H1 (cell line): ENCODE measurements at regions not wholly inside any gene's neighbourhood (a gene's known extent, or its start where the extent isn't known, plus 50 kb on each side); places are given as distances from the start of the nearest gene placed in this dataset.

Experiments used
- CTCF ChIA-PET: fragments of 300-600 bp; sonication (Branson Sonifier 250); formaldehyde crosslinking; loops from one replicate; lab custom pipeline; 2021; ENCODE audit not compliant: partially characterized antibody; lab: Charles Lee
- POLR2A ChIA-PET: fragments of 300-600 bp; sonication (Branson Sonifier 250); formaldehyde crosslinking; loops from one replicate; lab custom pipeline; 2021; ENCODE audit warnings: inconsistent platforms; ENCODE audit not compliant: partially characterized antibody; lab: Charles Lee
- DNase-seq, 2 experiments: peaks; one replicate each; pipeline versions ENCODE4 v3.0.0 to v3.0.0-alpha.2; 2010 to 2022; ENCODE audit warnings: low spot score in 2 of 2, low read depth in 1 of 2, mixed read lengths in 1 of 2
- FAIRE-seq: peaks from 2 replicates; lab custom pipeline; 2011; peaks lifted over from hg19 to GRCh38; lab: Jason Lieb, UNC
- H2AFZ ChIP-seq: 2 replicates; pipeline ENCODE4 v1.8.1; 2012; ENCODE audit warnings: low read length, inconsistent platforms
- H2AK5ac ChIP-seq: 2 replicates; pipeline ENCODE4 v1.6.1; 2013; ENCODE audit warnings: low read depth, low read length
- H2BK120ac ChIP-seq: replicated peaks from 2 replicates; pipeline ENCODE3; 2013; ENCODE audit warnings: low read depth, low read length, inconsistent platforms
- H2BK12ac ChIP-seq: 2 replicates; pipeline ENCODE4 v1.6.1; 2013; ENCODE audit warnings: low read depth, low read length
- H2BK15ac ChIP-seq: 2 replicates; pipeline ENCODE4 v1.6.1; 2013; ENCODE audit warnings: low read length
- H2BK20ac ChIP-seq: 2 replicates; pipeline ENCODE4 v1.6.1; 2013; ENCODE audit warnings: low read length
- H2BK5ac ChIP-seq: 2 replicates; pipeline ENCODE4 v1.6.1; 2013; ENCODE audit warnings: low read depth, low read length
- H3K14ac ChIP-seq: 2 replicates; pipeline ENCODE4 v1.6.1; 2013; ENCODE audit warnings: inconsistent platforms; ENCODE audit not compliant: insufficient read length
- H3K18ac ChIP-seq: 2 replicates; pipeline ENCODE4 v1.6.1; 2013; ENCODE audit warnings: low read length; ENCODE audit errors: extremely low read depth
- H3K23ac ChIP-seq: 2 replicates; pipeline ENCODE4 v1.6.1; 2013; ENCODE audit warnings: inconsistent platforms; ENCODE audit not compliant: insufficient read length
- H3K23me2 ChIP-seq: 2 replicates; pipeline ENCODE4 v1.6.1; 2013; ENCODE audit warnings: low read depth, low read length
- H3K27ac ChIP-seq: 2 replicates; pipeline ENCODE4 v1.6.1; 2011; ENCODE audit warnings: low read depth, low read length, inconsistent platforms
- H3K27me3 ChIP-seq, 4 experiments: replicated peaks in 1 of 4; 1 replicate in 1 of 4; 2 replicates in 3 of 4; pipeline versions ENCODE4 v1.6.1 to v1.8.1; 2011 to 2013; ENCODE audit warnings: low read length in 3 of 4, mild to moderate bottlenecking in 3 of 4, inconsistent platforms in 2 of 4, mixed read lengths in 2 of 4, moderate library complexity in 1 of 4; ENCODE audit not compliant: control insufficient read depth in 3 of 4, insufficient read depth in 3 of 4; ENCODE audit errors: extremely low read depth in 1 of 4
- H3K36me3 ChIP-seq, 4 experiments: 2 replicates each; pipeline versions ENCODE4 v1.6.1 to v1.8.1; 2011 to 2013; ENCODE audit warnings: mild to moderate bottlenecking in 4 of 4, low read length in 3 of 4, moderate library complexity in 2 of 4, control low read depth in 1 of 4, inconsistent platforms in 1 of 4; ENCODE audit not compliant: insufficient read depth in 4 of 4, control insufficient read depth in 2 of 4
- H3K4ac ChIP-seq: replicated peaks from 2 replicates; pipeline ENCODE3; 2013; ENCODE audit warnings: low read length, low read depth, mixed read lengths, inconsistent platforms; ENCODE audit not compliant: insufficient read length
- H3K4me1 ChIP-seq, 4 experiments: replicated peaks in 1 of 4; 1 replicate in 1 of 4; 2 replicates in 3 of 4; pipeline versions ENCODE4 v1.6.1 to v1.8.1; 2011 to 2013; ENCODE audit warnings: low read length in 3 of 4, inconsistent platforms in 2 of 4, mixed read lengths in 1 of 4; ENCODE audit not compliant: insufficient read depth in 4 of 4, control insufficient read depth in 3 of 4
- H3K4me2 ChIP-seq, 2 experiments: 2 replicates each; pipeline versions ENCODE4 v1.6.1 to v1.8.1; 2011 to 2013; ENCODE audit warnings: low read depth in 2 of 2, low read length in 2 of 2, control low read depth in 1 of 2, inconsistent platforms in 1 of 2, mild to moderate bottlenecking in 1 of 2; ENCODE audit not compliant: insufficient read depth in 1 of 2
- H3K4me3 ChIP-seq, 4 experiments: fragments of 200-600, 300-600 bp in 1 of 4; sonication (generic), shearing (Covaris generic), sonication (Bioruptor Twin) in 1 of 4; 2 replicates each; pipeline versions ENCODE4 v1.5.1 to v1.8.1; 2011 to 2016; ENCODE audit warnings: low read length in 4 of 4, low read depth in 3 of 4, control low read depth in 2 of 4, inconsistent platforms in 2 of 4, mild to moderate bottlenecking in 2 of 4, mixed read lengths in 1 of 4, moderate library complexity in 1 of 4; ENCODE audit not compliant: insufficient read depth in 2 of 4; ENCODE audit errors: extremely low read depth in 1 of 4
- H3K56ac ChIP-seq: replicated peaks from 2 replicates; pipeline ENCODE3; 2013; ENCODE audit warnings: low read depth, mild to moderate bottlenecking, mixed read lengths, low read length, inconsistent platforms; ENCODE audit not compliant: insufficient read length
- H3K79me1 ChIP-seq: 2 replicates; pipeline ENCODE4 v1.6.1; 2013; ENCODE audit warnings: low read depth, low read length, control low read depth
- H3K79me2 ChIP-seq, 2 experiments: 2 replicates each; pipeline versions ENCODE4 v1.6.1 to v1.8.1; 2012 to 2013; ENCODE audit warnings: low read length in 2 of 2, mild to moderate bottlenecking in 2 of 2, inconsistent platforms in 1 of 2; ENCODE audit not compliant: insufficient read depth in 2 of 2, control insufficient read depth in 1 of 2
- H3K9ac ChIP-seq, 4 experiments: replicated peaks in 1 of 4; 1 replicate in 1 of 4; 2 replicates in 3 of 4; pipeline versions ENCODE4 v1.6.1 to v1.8.1; 2011 to 2013; ENCODE audit warnings: low read depth in 3 of 4, low read length in 3 of 4, control low read depth in 2 of 4, mild to moderate bottlenecking in 2 of 4, moderate library complexity in 2 of 4, inconsistent platforms in 1 of 4; ENCODE audit errors: extremely low read depth in 1 of 4
- H3K9me3 ChIP-seq, 2 experiments: 2 replicates each; pipeline versions ENCODE4 v1.6.1 to v1.8.1; 2012 to 2013; ENCODE audit warnings: mild to moderate bottlenecking in 2 of 2, moderate library complexity in 2 of 2, control low read depth in 1 of 2, inconsistent platforms in 1 of 2, low read depth in 1 of 2, low read length in 1 of 2, mixed read lengths in 1 of 2; ENCODE audit not compliant: insufficient read depth in 2 of 2
- H4K20me1 ChIP-seq, 2 experiments: replicated peaks in 1 of 2; 2 replicates each; pipeline versions ENCODE3 to v1.8.1; 2011 to 2013; ENCODE audit warnings: inconsistent platforms in 2 of 2, low read length in 2 of 2, mild to moderate bottlenecking in 1 of 2; ENCODE audit not compliant: insufficient read depth in 2 of 2, control insufficient read depth in 1 of 2
- H4K5ac ChIP-seq: 2 replicates; pipeline ENCODE4 v1.6.1; 2013; ENCODE audit warnings: low read length, low read depth, mixed read lengths, inconsistent platforms; ENCODE audit not compliant: insufficient read length
- H4K8ac ChIP-seq: 2 replicates; pipeline ENCODE4 v1.8.0; 2013; ENCODE audit warnings: mild to moderate bottlenecking, moderate library complexity, low read length, inconsistent platforms; ENCODE audit not compliant: insufficient read depth; ENCODE audit errors: extremely low read depth
- H4K91ac ChIP-seq: replicated peaks from 2 replicates; pipeline ENCODE3; 2013; ENCODE audit warnings: low read length, mixed read lengths, inconsistent platforms; ENCODE audit not compliant: insufficient read length
- CEBPB ChIP-seq: IDR thresholded peaks from 2 replicates; pipeline ENCODE4 v1.6.1; 2012; ENCODE audit warnings: low read depth, low read length
- EP300 ChIP-seq, 2 experiments: IDR thresholded peaks; 1 replicate in 1 of 2; 2 replicates in 1 of 2; pipeline ENCODE4 v1.6.1; 2011 to 2012; ENCODE audit warnings: low read depth in 2 of 2, low read length in 2 of 2, mild to moderate bottlenecking in 2 of 2, borderline replicate concordance in 1 of 2, inconsistent platforms in 1 of 2, moderate library complexity in 1 of 2
- HDAC2 ChIP-seq, 2 experiments: fragments of 300-600 bp in 1 of 2; sonication (generic) in 1 of 2; IDR thresholded peaks; 2 replicates each; pipeline ENCODE4 v1.6.1; 2011 to 2012; ENCODE audit warnings: low read depth in 2 of 2, low read length in 2 of 2, mild to moderate bottlenecking in 2 of 2, moderate library complexity in 2 of 2, borderline replicate concordance in 1 of 2, inconsistent platforms in 1 of 2
- POLR2A ChIP-seq, 2 experiments: IDR thresholded peaks; 1 replicate in 1 of 2; 2 replicates in 1 of 2; pipeline ENCODE4 v1.6.1; 2011; ENCODE audit warnings: low read depth in 2 of 2, low read length in 2 of 2, mild to moderate bottlenecking in 2 of 2; ENCODE audit errors: control extremely low read depth in 1 of 2
- RAD21 ChIP-seq, 2 experiments: IDR thresholded peaks in 1 of 2; conservative IDR thresholded peaks in 1 of 2; 2 replicates each; pipeline ENCODE4 v1.6.1; 2011; ENCODE audit warnings: low read depth in 2 of 2, low read length in 2 of 2, improper control_type of control experiment in 1 of 2, inconsistent platforms in 1 of 2, mild to moderate bottlenecking in 1 of 2, moderate library complexity in 1 of 2
- RFX5 ChIP-seq: IDR thresholded peaks from 2 replicates; pipeline ENCODE4 v1.6.1; 2011; ENCODE audit warnings: low read depth, low read length, improper control_type of control experiment, borderline replicate concordance
- SP1 ChIP-seq: IDR thresholded peaks from 2 replicates; pipeline ENCODE4 v1.6.1; 2011; ENCODE audit warnings: low read depth, low read length
- SP4 ChIP-seq: IDR thresholded peaks from 2 replicates; pipeline ENCODE4 v1.6.1; 2012; ENCODE audit warnings: low read length, inconsistent platforms
- SRF ChIP-seq: IDR thresholded peaks from 2 replicates; pipeline ENCODE4 v1.6.1; 2011; ENCODE audit warnings: mild to moderate bottlenecking, low read depth, low read length, moderate library complexity
- WGBS, 2 experiments: shearing (Covaris generic) in 1 of 2; methylation state at CpG; one replicate each; pipeline versions ENCODE4 v1.1.6 to v1.1.7; 2013 to 2015; ENCODE audit warnings: low lambda C conversion rate in 2 of 2, mixed read lengths in 2 of 2, inconsistent platforms in 1 of 2, low coverage in 1 of 2, missing lambda C conversion rate in 1 of 2; ENCODE audit not compliant: insufficient replicate concordance in 2 of 2, insufficient coverage in 1 of 2, insufficient read length in 1 of 2; ENCODE audit errors: extremely low coverage in 1 of 2, missing lambda C conversion rate in 1 of 2; 5-methylcytosine and 5-hydroxymethylcytosine counted together

GRCh38 chr14:35222872-35223466 is 69.2 kb upstream of the PSMA6 start:
- no peak for DNase-seq
- Histone ChIP-seq H3K79me2 (no peaks in the 10 kb centered on the region), H2AK5ac (no peak overlapping the region), H4K20me1 (no peaks in the 10 kb centered on the region), H3K18ac (no peak overlapping the region), H3K56ac (no peak overlapping the region), H2BK120ac (no peak overlapping the region), H3K23ac (no peak overlapping the region), H3K27me3 (no peaks in the 10 kb centered on the region), H3K14ac (no peak overlapping the region), H3K4me2 (no peak overlapping the region), H3K4me3 (no peak overlapping the region), H3K23me2 (no peaks in the 10 kb centered on the region), H4K8ac (no peak overlapping the region), H3K79me1 (no peaks in the 10 kb centered on the region), H3K9ac (no peak overlapping the region), H2BK20ac (no peak overlapping the region), H4K5ac (no peak overlapping the region), H2BK12ac (no peak overlapping the region), H3K9me3 (no peaks in the 10 kb centered on the region), H4K91ac (no peak overlapping the region), H3K36me3 (no peaks in the 10 kb centered on the region), H2AFZ (no peak overlapping the region), H3K4me1 (no peaks in the 10 kb centered on the region), H3K27ac (no peak overlapping the region), H2BK5ac (no peak overlapping the region), H3K4ac (no peak overlapping the region), H2BK15ac (no peak overlapping the region)
- CTCF ChIA-PET = interaction anchor here (0.6 kb wide), 2 partner anchors 171 to 1204 kb away, joined by 3 read pairs; no protein-coding TSS in a partner anchor
- no peak for FAIRE-seq
- WGBS, 2 experiments = 90% methylated on average over 5 of the region's 5 CpGs; no CpG with 5 or more reads in 1 of the 2 experiments
- no peak for TF ChIP-seq SP1
- no peak for TF ChIP-seq EP300 (IDR thresholded peaks at IDR 0.05; ENCODE audit: borderline replicate concordance in 1 of 2, low read depth in 2 of 2, low read length in 2 of 2)
- TF ChIP-seq SP4 = no peak
- no peak for TF ChIP-seq POLR2A (IDR thresholded peaks at IDR 0.05; ENCODE audit: control extremely low read depth in 1 of 2, low read depth in 2 of 2, low read length in 2 of 2)
- TF ChIP-seq HDAC2 (IDR thresholded peaks at IDR 0.05; ENCODE audit: borderline replicate concordance in 1 of 2, low read depth in 2 of 2, low read length in 2 of 2) = no peak
- no peak for TF ChIP-seq RFX5
- no peak for TF ChIP-seq RAD21 (IDR thresholded peaks at IDR 0.05 in 1 of 2, conservative IDR thresholded peaks at IDR 0.05 in 1 of 2; ENCODE audit: low read depth in 2 of 2, low read length in 2 of 2)
- TF ChIP-seq SRF = no peak
- TF ChIP-seq CEBPB = no peak
- POLR2A ChIA-PET = no interaction called here
